ENCODE measurements at regions not wholly inside any gene's neighbourhood (a gene's known extent, or its start where the extent isn't known, plus 50 kb on each side); places are given as distances from the start of the nearest gene placed in this dataset.

GRCh38 chr10:33638374-33638773 is 303.9 kb upstream of the NRP1 start:
- TF ChIP-seq POLR2AphosphoS5 (IDR thresholded peaks at IDR 0.05; ENCODE audit: low read depth, low read length) = no peak
- TF ChIP-seq POLR2A (IDR thresholded peaks at IDR 0.05; ENCODE audit: low read depth, low read length) = no peak
- TF ChIP-seq TAF1 (IDR thresholded peaks at IDR 0.05; ENCODE audit: low read depth, low read length) = no peak
- no peak for TF ChIP-seq PAX5 (IDR thresholded peaks at IDR 0.05; ENCODE audit: insufficient read depth, low read length, severe bottlenecking)
- no peak for TF ChIP-seq POU2F2 (IDR thresholded peaks at IDR 0.05; ENCODE audit: low read depth, low read length)

Data from GM12891 (cell line).